Astrocyte (in vitro differentiated cells and primary cell): ENCODE measurements at regions not wholly inside any gene's neighbourhood (a gene's known extent, or its start where the extent isn't known, plus 50 kb on each side); places are given as distances from the start of the nearest gene placed in this dataset.

Experiments
- DNase-seq: peaks from one replicate; pipeline ENCODE4 v3.0.0-alpha.2; 2010; ENCODE audit warnings: low read depth
- FAIRE-seq: peaks from 2 replicates; lab custom pipeline; 2011; peaks lifted over from hg19 to GRCh38; lab: Jason Lieb, UNC
- H2AFZ ChIP-seq: 2 replicates; pipeline ENCODE4 v1.6.0; 2012; ENCODE audit warnings: low read depth, low read length, inconsistent platforms
- H3K27ac ChIP-seq: 2 replicates; pipeline ENCODE4 v1.5.1; 2011; ENCODE audit warnings: low read depth, low read length, inconsistent platforms
- H3K27me3 ChIP-seq: 2 replicates; pipeline ENCODE4 v1.6.0; 2011; ENCODE audit warnings: low read length, inconsistent platforms; ENCODE audit not compliant: insufficient read depth
- H3K36me3 ChIP-seq: 2 replicates; pipeline ENCODE4 v1.5.1; 2011; ENCODE audit warnings: low read length, inconsistent platforms; ENCODE audit not compliant: insufficient read depth
- H3K4me1 ChIP-seq: 2 replicates; pipeline ENCODE4 v1.5.1; 2011; ENCODE audit warnings: low read length, inconsistent platforms; ENCODE audit not compliant: insufficient read depth
- H3K4me2 ChIP-seq: 2 replicates; pipeline ENCODE4 v1.6.0; 2012; ENCODE audit warnings: low read length, inconsistent platforms
- H3K4me3 ChIP-seq: 2 replicates; pipeline ENCODE4 v1.5.1; 2011; ENCODE audit warnings: low read depth, mild to moderate bottlenecking, low read length, inconsistent platforms; ENCODE audit not compliant: insufficient read depth
- H3K79me2 ChIP-seq: 2 replicates; pipeline ENCODE4 v1.6.0; 2012; ENCODE audit warnings: mild to moderate bottlenecking, low read length, inconsistent platforms; ENCODE audit not compliant: insufficient read depth
- H3K9ac ChIP-seq: 2 replicates; pipeline ENCODE4 v1.6.0; 2012; ENCODE audit warnings: mild to moderate bottlenecking, low read length, inconsistent platforms
- H3K9me3 ChIP-seq: 2 replicates; pipeline ENCODE4 v1.5.1; 2012; ENCODE audit warnings: low read depth, mild to moderate bottlenecking, low read length, inconsistent platforms; ENCODE audit not compliant: insufficient read depth
- H4K20me1 ChIP-seq: 2 replicates; pipeline ENCODE4 v1.6.0; 2012; ENCODE audit warnings: low read length, inconsistent platforms; ENCODE audit not compliant: insufficient read depth
- H3K27ac Mint-ChIP-seq: one replicate; pipeline ENCODE4 v1.8.0; 2021; ENCODE audit warnings: mild to moderate bottlenecking, mixed read lengths; ENCODE audit not compliant: unreplicated experiment
- H3K27me3 Mint-ChIP-seq: one replicate; pipeline ENCODE4 v1.8.0; 2021; ENCODE audit warnings: low read depth, mixed read lengths; ENCODE audit not compliant: unreplicated experiment
- H3K36me3 Mint-ChIP-seq: one replicate; pipeline ENCODE4 v1.8.0; 2021; ENCODE audit warnings: low read depth, mixed read lengths; ENCODE audit not compliant: unreplicated experiment
- H3K4me1 Mint-ChIP-seq: one replicate; pipeline ENCODE4 v1.8.0; 2021; ENCODE audit warnings: low read depth, mixed read lengths; ENCODE audit not compliant: unreplicated experiment
- H3K4me3 Mint-ChIP-seq: one replicate; pipeline ENCODE4 v1.8.0; 2021; ENCODE audit warnings: mild to moderate bottlenecking, moderate library complexity, mixed read lengths; ENCODE audit not compliant: unreplicated experiment
- H3K9me3 Mint-ChIP-seq: one replicate; pipeline ENCODE4 v1.8.0; 2021; ENCODE audit warnings: mild to moderate bottlenecking, mixed read lengths; ENCODE audit not compliant: unreplicated experiment
- CTCF ChIP-seq: IDR thresholded peaks from 2 replicates; pipeline ENCODE4 v1.5.1; 2011; ENCODE audit warnings: low read depth, mild to moderate bottlenecking, inconsistent platforms, low read length, moderate library complexity; ENCODE audit not compliant: insufficient read depth
- EZH2 ChIP-seq: IDR thresholded peaks from 2 replicates; pipeline ENCODE4 v1.6.1; 2012; ENCODE audit warnings: mild to moderate bottlenecking, low read length, inconsistent platforms; ENCODE audit not compliant: insufficient read depth

- Mint-ChIP-seq H3K9me3 (peaks cover 8% of the 10 kb centered on the region), H3K27ac (no peak overlapping the region), H3K4me1 (no peaks in the 10 kb centered on the region), H3K36me3 (peaks cover 3% of the 10 kb centered on the region), H3K4me3 (no peak overlapping the region), H3K27me3 (no peaks in the 10 kb centered on the region)
- no peak for DNase-seq
- Histone ChIP-seq H3K36me3 (no peaks in the 10 kb centered on the region), H3K4me2 (no peak overlapping the region), H3K9me3 (no peaks in the 10 kb centered on the region), H4K20me1 (no peaks in the 10 kb centered on the region), H3K79me2 (no peaks in the 10 kb centered on the region), H3K4me3 (no peak overlapping the region), H3K4me1 (no peaks in the 10 kb centered on the region), H3K9ac (no peak overlapping the region), H2AFZ (no peak overlapping the region), H3K27me3 (no peaks in the 10 kb centered on the region), H3K27ac (no peak overlapping the region)
- no peak for FAIRE-seq
- TF ChIP-seq EZH2 (no peak), CTCF (no peak)
These were observed 122.1 kb upstream of the TPRG1 start for GRCh38 chr3:189049458-189050236.

- Mint-ChIP-seq H3K27ac (no peak overlapping the region), H3K36me3 (peaks cover 3% of the 10 kb centered on the region)
These were observed 118.4 kb upstream of the TPRG1 start for GRCh38 chr3:189053322-189053721.

More at GRCh38 chr3:189053322-189053721, 118.4 kb upstream of the TPRG1 start:
- TF ChIP-seq EZH2 (no peak), CTCF (no peak)
- Histone ChIP-seq H3K9ac (no peak overlapping the region), H2AFZ (no peak overlapping the region), H3K27me3 (no peaks in the 10 kb centered on the region), H3K9me3 (no peaks in the 10 kb centered on the region), H3K36me3 (no peaks in the 10 kb centered on the region), H3K4me2 (no peak overlapping the region), H3K79me2 (no peaks in the 10 kb centered on the region), H3K4me1 (no peaks in the 10 kb centered on the region), H3K4me3 (no peak overlapping the region), H3K27ac (no peak overlapping the region), H4K20me1 (no peaks in the 10 kb centered on the region)
- H3K9me3 Mint-ChIP-seq = peaks cover 8% of the 10 kb centered on the region
- FAIRE-seq = no peak
- DNase-seq = no peak
- H3K4me3 Mint-ChIP-seq = no peak overlapping the region
- H3K27me3 Mint-ChIP-seq = peaks cover 3% of the 10 kb centered on the region
- H3K4me1 Mint-ChIP-seq = no peaks in the 10 kb centered on the region
